Stimulated activated naive CD4-positive, alpha-beta T cell (primary cell): ENCODE measurements at regions not wholly inside any gene's neighbourhood (a gene's known extent, or its start where the extent isn't known, plus 50 kb on each side); places are given as distances from the start of the nearest gene placed in this dataset.

Experiments
- DNase-seq, 6 experiments: peaks; one replicate each; lab custom pipeline; 2025; lab: John Stamatoyannopoulos, UW

GRCh38 chr21:36630485-36631206, 68.3 kb upstream of the SIM2 start:
- DNase-seq: peak in 5 of 6 experiments; percentile 10 to 62 (median 29)

- no peak for DNase-seq
Measured at GRCh38 chr21:36636016-36636415, 62.9 kb upstream of the SIM2 start.

- DNase-seq: no peak
Measured at GRCh38 chr21:36636439-36636838, 62.5 kb upstream of the SIM2 start.

GRCh38 chr21:36639769-36640168, 59.1 kb upstream of the SIM2 start:
- no peak for DNase-seq

GRCh38 chr21:36640174-36640720, 58.7 kb upstream of the SIM2 start:
- no peak for DNase-seq

- DNase-seq: no peak
Measured at GRCh38 chr21:36640721-36641244, 58.1 kb upstream of the SIM2 start.

GRCh38 chr21:36641346-36641745, 57.6 kb upstream of the SIM2 start:
- no peak for DNase-seq

- no peak for DNase-seq
Measured at GRCh38 chr21:36641886-36642285, 57.0 kb upstream of the SIM2 start.

GRCh38 chr21:36642777-36643176, 56.1 kb upstream of the SIM2 start:
- no peak for DNase-seq

GRCh38 chr21:36643374-36644250, 55.3 kb upstream of the SIM2 start:
- no peak for DNase-seq

GRCh38 chr21:36646011-36646410, 52.9 kb upstream of the SIM2 start:
- DNase-seq: no peak

- DNase-seq: no peak
Measured at GRCh38 chr21:36646645-36647044, 52.3 kb upstream of the SIM2 start.

- no peak for DNase-seq
Measured at GRCh38 chr21:36647279-36648093, 51.4 kb upstream of the SIM2 start.
